IMR-90 (cell line): ENCODE measurements at regions not wholly inside any gene's neighbourhood (a gene's known extent, or its start where the extent isn't known, plus 50 kb on each side); places are given as distances from the start of the nearest gene placed in this dataset.
A peak's percentile ranks its signal among the peaks of the same experiment; 100 is the strongest.

Experiments used
- ATAC-seq: fragments of 200-7000 bp; cut with Tn5 transposase; 2 replicates; pipeline ENCODE4 v1.9.1; 2020; ENCODE audit warnings: low read depth, mild to moderate bottlenecking, moderate library complexity
- BruUV-seq: library from RNA; stranded (reverse); fragments of 400-500 nt; replicated peaks from 2 replicates; lab custom pipeline; 2021; lab: Mats Ljungman, UMichigan
- CTCF ChIA-PET: fragments of 300-600 bp; formaldehyde crosslinking; extraction: SDS; loops from one replicate; lab custom pipeline; 2021; ENCODE audit warnings: antibody characterized with exemption; lab: Yijun Ruan, JAX
- POLR2A ChIA-PET: fragments of 300-600 bp; sonication (Branson Sonifier 250); formaldehyde crosslinking; loops from one replicate; lab custom pipeline; 2022; ENCODE audit warnings: antibody characterized with exemption; ENCODE audit not compliant: unreplicated experiment; lab: Charles Lee
- DNase-seq: peaks from one replicate; pipeline ENCODE4 v3.0.0; 2013
- H2AFZ ChIP-seq: replicated peaks from 2 replicates; pipeline ENCODE3; 2013; ENCODE audit warnings: low read length, mild to moderate bottlenecking; ENCODE audit not compliant: poor library complexity
- H2AK5ac ChIP-seq: 2 replicates; pipeline ENCODE4 v1.6.1; 2013; ENCODE audit warnings: low read depth, low read length, inconsistent platforms
- H2AK9ac ChIP-seq: replicated peaks from 2 replicates; pipeline ENCODE3; 2013; ENCODE audit warnings: mild to moderate bottlenecking, low read depth, low read length, moderate library complexity; ENCODE audit not compliant: poor library complexity
- H2BK120ac ChIP-seq: 2 replicates; pipeline ENCODE4 v1.6.1; 2013; ENCODE audit warnings: low read depth, low read length, inconsistent platforms
- H2BK15ac ChIP-seq: 3 replicates; pipeline ENCODE4 v1.6.1; 2013; ENCODE audit warnings: low read depth, low read length, inconsistent platforms
- H2BK20ac ChIP-seq: 2 replicates; pipeline ENCODE4 v1.6.1; 2013; ENCODE audit warnings: low read depth, mild to moderate bottlenecking, inconsistent platforms, low read length, moderate library complexity
- H2BK5ac ChIP-seq: 2 replicates; pipeline ENCODE4 v1.6.1; 2013; ENCODE audit warnings: mild to moderate bottlenecking, low read depth, low read length, inconsistent platforms; ENCODE audit not compliant: poor library complexity, severe bottlenecking
- H3K14ac ChIP-seq: replicated peaks from 2 replicates; pipeline ENCODE4 v1.6.1; 2013; ENCODE audit warnings: low read depth, low read length, inconsistent platforms
- H3K18ac ChIP-seq: 2 replicates; pipeline ENCODE4 v1.6.1; 2013; ENCODE audit warnings: low read depth, low read length, control low read depth
- H3K23ac ChIP-seq: 2 replicates; pipeline ENCODE4 v1.6.1; 2013; ENCODE audit warnings: low read depth, low read length, inconsistent platforms
- H3K27ac ChIP-seq: 2 replicates; pipeline ENCODE4 v1.5.1; 2013; ENCODE audit warnings: mild to moderate bottlenecking, control low read depth, low read length; ENCODE audit not compliant: insufficient read depth
- H3K27me3 ChIP-seq: 2 replicates; pipeline ENCODE4 v1.6.1; 2013; ENCODE audit warnings: low read length; ENCODE audit not compliant: control insufficient read depth, insufficient read depth
- H3K36me3 ChIP-seq: 2 replicates; pipeline ENCODE4 v1.6.1; 2013; ENCODE audit warnings: low read length, mixed read lengths; ENCODE audit not compliant: control insufficient read depth, insufficient read depth
- H3K4ac ChIP-seq: 2 replicates; pipeline ENCODE4 v1.6.1; 2013; ENCODE audit warnings: low read depth, low read length, inconsistent platforms
- H3K4me1 ChIP-seq: 2 replicates; pipeline ENCODE4 v1.6.1; 2013; ENCODE audit warnings: low read length, mixed read lengths; ENCODE audit not compliant: control insufficient read depth, insufficient read depth
- H3K4me2 ChIP-seq: 2 replicates; pipeline ENCODE4 v1.6.1; 2013; ENCODE audit warnings: low read depth, mild to moderate bottlenecking, control low read depth, low read length, moderate library complexity
- H3K4me3 ChIP-seq: 2 replicates; pipeline ENCODE4 v1.5.1; 2013; ENCODE audit warnings: low read depth, mild to moderate bottlenecking, control low read depth, low read length, moderate library complexity; ENCODE audit not compliant: insufficient read depth
- H3K56ac ChIP-seq: 2 replicates; pipeline ENCODE4 v1.6.1; 2013; ENCODE audit warnings: low read length, inconsistent platforms; ENCODE audit not compliant: insufficient read depth; ENCODE audit errors: extremely low read depth
- H3K79me1 ChIP-seq, 2 experiments: 2 replicates each; pipeline ENCODE4 v1.6.1; 2013; ENCODE audit warnings: low read length in 2 of 2, inconsistent platforms in 1 of 2, low read depth in 1 of 2
- H3K9ac ChIP-seq: 2 replicates; pipeline ENCODE4 v1.6.1; 2013; ENCODE audit warnings: low read depth, low read length, control low read depth
- H3K9me1 ChIP-seq: 2 replicates; pipeline ENCODE4 v1.6.1; 2013; ENCODE audit warnings: low read length, inconsistent platforms; ENCODE audit not compliant: insufficient read depth
- H3K9me3 ChIP-seq: 2 replicates; pipeline ENCODE4 v1.6.1; 2013; ENCODE audit warnings: low read length; ENCODE audit not compliant: control insufficient read depth, insufficient read depth
- H4K20me1 ChIP-seq: 2 replicates; pipeline ENCODE4 v1.6.1; 2013; ENCODE audit warnings: low read length, inconsistent platforms; ENCODE audit not compliant: insufficient read depth
- H4K5ac ChIP-seq: 2 replicates; pipeline ENCODE4 v1.6.1; 2013; ENCODE audit warnings: mild to moderate bottlenecking, low read depth, low read length, control low read depth
- H4K8ac ChIP-seq, 2 experiments: 2 replicates each; pipeline ENCODE4 v1.6.1; 2013; ENCODE audit warnings: low read depth in 2 of 2, low read length in 2 of 2, control low read depth in 1 of 2, inconsistent platforms in 1 of 2
- H4K91ac ChIP-seq: 2 replicates; pipeline ENCODE4 v1.6.1; 2013; ENCODE audit warnings: low read depth, low read length, inconsistent platforms; ENCODE audit not compliant: insufficient read depth
- BHLHE40 ChIP-seq: fragments of 150-350 bp; IDR thresholded peaks from 2 replicates; pipeline ENCODE4 v1.6.1; 2016; ENCODE audit warnings: mild to moderate bottlenecking, low read depth, low read length
- CTCF ChIP-seq: conservative IDR thresholded peaks from 2 replicates; pipeline ENCODE4 v1.5.1; 2012; ENCODE audit warnings: mild to moderate bottlenecking, low read depth, low read length, improper control_type of control experiment
- ELK1 ChIP-seq: fragments of 150-350 bp; IDR thresholded peaks from 2 replicates; pipeline ENCODE4 v1.6.1; 2016; ENCODE audit warnings: low read depth, mild to moderate bottlenecking, low read length, moderate library complexity, borderline replicate concordance
- MAZ ChIP-seq: IDR thresholded peaks from 2 replicates; pipeline ENCODE4 v1.6.1; 2012; ENCODE audit warnings: low read depth, mild to moderate bottlenecking, low read length, improper control_type of control experiment, moderate library complexity, borderline replicate concordance
- MXI1 ChIP-seq: IDR thresholded peaks from 2 replicates; pipeline ENCODE4 v1.6.1; 2012; ENCODE audit warnings: low read depth, mild to moderate bottlenecking, low read length, moderate library complexity, borderline replicate concordance
- POLR2A ChIP-seq: IDR thresholded peaks from 2 replicates; pipeline ENCODE4 v1.6.1; 2012; ENCODE audit warnings: mild to moderate bottlenecking, low read depth, low read length
- RCOR1 ChIP-seq: IDR thresholded peaks from 2 replicates; pipeline ENCODE4 v1.6.1; 2012; ENCODE audit warnings: mild to moderate bottlenecking, low read length, improper control_type of control experiment; ENCODE audit not compliant: insufficient replicate concordance
- RFX5 ChIP-seq: IDR thresholded peaks from 2 replicates; pipeline ENCODE4 v1.8.0; 2012; ENCODE audit warnings: low read depth, mild to moderate bottlenecking, low read length, moderate library complexity
- SMC3 ChIP-seq: fragments of 150-350 bp; IDR thresholded peaks from 2 replicates; pipeline ENCODE4 v1.6.1; 2016; ENCODE audit warnings: low read depth, mild to moderate bottlenecking, antibody characterized with exemption, low read length, moderate library complexity
- USF2 ChIP-seq: fragments of 150-350 bp; IDR thresholded peaks from 2 replicates; pipeline ENCODE4 v1.6.1; 2017; ENCODE audit warnings: mild to moderate bottlenecking, antibody characterized with exemption, low read length, low read depth
- WGBS, 2 experiments: methylation state at CpG; one replicate each; pipeline versions ENCODE4 v1.1.5 to v1.1.7; 2013; ENCODE audit warnings: missing lambda C conversion rate in 2 of 2; ENCODE audit not compliant: insufficient read length in 1 of 2; ENCODE audit errors: extremely low coverage in 2 of 2; 5-methylcytosine and 5-hydroxymethylcytosine counted together
- dilution Hi-C: fragments of 300-500 bp; cut with HindIII; formaldehyde crosslinking; loops from one replicate; pipeline ENCODE4 v1.14.3; 2018; ENCODE audit warnings: low sequenced_read_pairs; ENCODE audit not compliant: unreplicated experiment
- in situ Hi-C: fragments of 300-500 bp; cut with MboI; formaldehyde crosslinking; loops from 3 replicates; pipeline ENCODE4 v1.14.3; 2019; ENCODE audit warnings: low sequenced_read_pairs, inconsistent platforms, mixed read lengths
- intact Hi-C: fragments of 100-400 bp; cut with micrococcal nuclease; formaldehyde crosslinking; loops from 2 replicates; pipeline ENCODE4 v1.10.0; 2022

DNA sequence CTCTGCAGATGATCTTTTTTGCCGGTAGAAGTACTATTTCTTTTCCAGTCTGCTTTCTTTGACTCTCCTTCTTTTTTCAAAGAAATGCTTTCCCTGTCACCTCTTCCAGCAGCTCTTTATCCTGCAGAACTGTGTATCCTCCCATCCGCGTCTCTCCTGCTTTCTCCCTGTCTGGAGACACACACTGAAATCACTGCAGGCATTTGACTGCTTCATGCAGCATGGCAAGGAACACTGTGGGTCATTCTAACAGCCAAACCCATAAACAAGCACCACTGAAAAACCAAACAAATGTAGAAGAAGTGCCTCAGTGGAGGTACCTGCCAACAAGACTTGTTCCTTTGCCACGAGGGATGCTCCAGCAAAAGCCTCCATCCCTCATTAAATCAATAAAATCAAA, 403.7 kb upstream of the CITED2 start:
- peak overlapping the region; percentile 50 for H2AFZ ChIP-seq
- H3K27me3 ChIP-seq: no peaks in the 10 kb centered on the region
- in situ Hi-C loops: no loop called here
- no peak overlapping the region for H4K5ac ChIP-seq
- POLR2A ChIA-PET: no interaction called here
- H3K4me1 ChIP-seq: peaks cover 7% of the 10 kb centered on the region
- no peak overlapping the region for H2BK5ac ChIP-seq
- no peaks in the 10 kb centered on the region; the same call in 1 of the 2 replicates for H3K9me1 ChIP-seq
- no peak overlapping the region for H2AK9ac ChIP-seq
- peak overlapping the region; percentile 23; the same call in 1 of the 2 replicates for H2AK5ac ChIP-seq
- peak overlapping the region; percentile 28; the same call in 1 of the 2 replicates for H3K4ac ChIP-seq
- no peaks in the 10 kb centered on the region for H3K79me1 ChIP-seq
- WGBS, 2 experiments: 70% methylated on average over 2 of the region's 4 CpGs; no CpG with 5 or more reads in 1 of the 2 experiments
- no peak overlapping the region for H3K56ac ChIP-seq
- no TSS peak for BruUV-seq
- H3K18ac ChIP-seq: no peak overlapping the region
- H4K91ac ChIP-seq: peak overlapping the region; percentile 31; the same call in 1 of the 2 replicates
- 0 out of 2 replicates have a peak overlapping the region, but pooled peaks have one; percentile 12 for H3K14ac ChIP-seq
- H2BK120ac ChIP-seq: peak overlapping the region; percentile 68
- H4K20me1 ChIP-seq: no peaks in the 10 kb centered on the region
- dilution Hi-C loops: no loop called here
- CTCF ChIA-PET: no interaction called here
- DNase-seq (no peak), ATAC-seq (no peak)
- TF ChIP-seq ELK1 (no peak), MAZ (no peak), POLR2A (no peak), RCOR1 (no peak), SMC3 (no peak), RFX5 (no peak), MXI1 (no peak), USF2 (no peak), CTCF (no peak), BHLHE40 (no peak)
- no peak overlapping the region for H3K23ac ChIP-seq
- H2BK15ac ChIP-seq: peak overlapping the region; percentile 30; the same call in 1 of the 3 replicates
- no peaks in the 10 kb centered on the region for H3K9me3 ChIP-seq
- no peak overlapping the region for H3K4me3 ChIP-seq
- intact Hi-C loops: no loop called here
- peak overlapping the region; percentile 32 for H2BK20ac ChIP-seq
- H3K4me2 ChIP-seq: no peak overlapping the region
- H3K9ac ChIP-seq: no peak overlapping the region
- no peak overlapping the region for H3K27ac ChIP-seq
- H3K36me3 ChIP-seq: no peaks in the 10 kb centered on the region
- peak overlapping the region in 1 of 2 experiments; percentile 1; a peak in 1 of 4 replicates for H4K8ac ChIP-seq
